ENCODE measurements at regions not wholly inside any gene's neighbourhood (a gene's known extent, or its start where the extent isn't known, plus 50 kb on each side); places are given as distances from the start of the nearest gene placed in this dataset.
"Not testable (repeated sequence)": the region's sequence is repeated elsewhere in the genome, so short reads cannot be mapped to it uniquely, and the experiment has no call there.

- DNase-seq (ENCODE audit: low spot score) = no peak
- no peak for FAIRE-seq
These were observed 260.7 kb downstream of the NSUN3 start for GRCh38 chr3:94323596-94323995.

- no peak for FAIRE-seq
- no peak for DNase-seq (ENCODE audit: low spot score)
These were observed 269.0 kb downstream of the NSUN3 start for GRCh38 chr3:94331831-94332230.

GRCh38 chr3:94336046-94336753 lies 273.3 kb downstream of the NSUN3 start:
- DNase-seq (ENCODE audit: low spot score) (peak; percentile 43), FAIRE-seq (no peak)

GRCh38 chr3:94345101-94345500 lies 282.2 kb downstream of the NSUN3 start:
- no peak for DNase-seq (ENCODE audit: low spot score)
- FAIRE-seq = no peak

GRCh38 chr3:94349310-94349878 lies 286.5 kb downstream of the NSUN3 start:
- no peak for FAIRE-seq
- DNase-seq (ENCODE audit: low spot score) = no peak

- FAIRE-seq (no peak), DNase-seq (ENCODE audit: low spot score) (no peak)
These were observed 293.7 kb downstream of the NSUN3 start for GRCh38 chr3:94356581-94356980.

- no peak for FAIRE-seq
- no peak for DNase-seq (ENCODE audit: low spot score)
These were observed 297.1 kb downstream of the NSUN3 start for GRCh38 chr3:94359996-94360395.

GRCh38 chr3:94360987-94361386 lies 298.1 kb downstream of the NSUN3 start:
- DNase-seq (ENCODE audit: low spot score) = no peak

GRCh38 chr3:94362393-94362792 lies 299.5 kb downstream of the NSUN3 start:
- no peak for FAIRE-seq

More at GRCh38 chr3:94360987-94361386, 298.1 kb downstream of the NSUN3 start:
- FAIRE-seq = no peak

GRCh38 chr3:94365006-94365405 lies 302.1 kb downstream of the NSUN3 start:
- DNase-seq (ENCODE audit: low spot score) (no peak), FAIRE-seq (no peak)

More at GRCh38 chr3:94362393-94362792, 299.5 kb downstream of the NSUN3 start:
- no peak for DNase-seq (ENCODE audit: low spot score)

- FAIRE-seq = no peak
- no peak for DNase-seq (ENCODE audit: low spot score)
These were observed 309.2 kb downstream of the NSUN3 start for GRCh38 chr3:94372026-94372425.

GRCh38 chr3:94373456-94373855 lies 310.6 kb downstream of the NSUN3 start:
- DNase-seq (ENCODE audit: low spot score) = no peak
- no peak for FAIRE-seq

GRCh38 chr3:94374439-94375161 lies 311.7 kb downstream of the NSUN3 start:
- FAIRE-seq (no peak), DNase-seq (ENCODE audit: low spot score) (no peak)

GRCh38 chr3:94377123-94377696 lies 314.3 kb downstream of the NSUN3 start:
- not testable (repeated sequence) for DNase-seq (ENCODE audit: low spot score); FAIRE-seq

GRCh38 chr3:94377863-94378262 lies 315.0 kb downstream of the NSUN3 start:
- DNase-seq (ENCODE audit: low spot score); FAIRE-seq: not testable (repeated sequence)

- no peak for DNase-seq (ENCODE audit: low spot score)
- no peak for FAIRE-seq
These were observed 315.5 kb downstream of the NSUN3 start for GRCh38 chr3:94378322-94378721.

- FAIRE-seq (no peak), DNase-seq (ENCODE audit: low spot score) (no peak)
These were observed 316.4 kb downstream of the NSUN3 start for GRCh38 chr3:94379264-94379663.

- DNase-seq (ENCODE audit: low spot score) (no peak), FAIRE-seq (no peak)
These were observed 332.0 kb downstream of the NSUN3 start for GRCh38 chr3:94394885-94395284.

GRCh38 chr3:94395851-94396250 lies 333.0 kb downstream of the NSUN3 start:
- FAIRE-seq (no peak), DNase-seq (ENCODE audit: low spot score) (no peak)

GRCh38 chr3:94398036-94398435 lies 335.2 kb downstream of the NSUN3 start:
- no peak for DNase-seq (ENCODE audit: low spot score)
- FAIRE-seq = no peak

GRCh38 chr3:94401466-94401865 lies 338.6 kb downstream of the NSUN3 start:
- DNase-seq (ENCODE audit: low spot score) = no peak
- no peak for FAIRE-seq

- DNase-seq (ENCODE audit: low spot score) = no peak
- no peak for FAIRE-seq
These were observed 339.3 kb downstream of the NSUN3 start for GRCh38 chr3:94402126-94402525.
